BLaER1 treated with 17β-estradiol and CSF1 and Interleukin-3, amounts not matched to agents 10 nM and 100 nM (cell line): ENCODE measurements at regions not wholly inside any gene's neighbourhood (a gene's known extent, or its start where the extent isn't known, plus 50 kb on each side); places are given as distances from the start of the nearest gene placed in this dataset.

Experiments used
- H3K27ac ChIP-seq, 11 experiments: shearing (Covaris generic); formaldehyde crosslinking; 2 replicates each; pipeline ENCODE4 v1.8.1; 2022
- H3K27me3 ChIP-seq, 11 experiments: shearing (Covaris generic); formaldehyde crosslinking; 2 replicates each; pipeline ENCODE4 v1.8.1; 2022
- H3K36me3 ChIP-seq, 11 experiments: shearing (Covaris generic); formaldehyde crosslinking; 2 replicates each; pipeline ENCODE4 v1.8.1; 2022
- H3K4me1 ChIP-seq, 10 experiments: shearing (Covaris generic); formaldehyde crosslinking; 2 replicates each; pipeline ENCODE4 v1.8.1; 2022
- H3K4me2 ChIP-seq, 11 experiments: shearing (Covaris generic); formaldehyde crosslinking; 2 replicates each; pipeline ENCODE4 v1.8.1; 2022
- H3K4me3 ChIP-seq, 10 experiments: shearing (Covaris generic); formaldehyde crosslinking; 2 replicates each; pipeline ENCODE4 v1.8.1; 2022
- H3K9ac ChIP-seq, 11 experiments: shearing (Covaris generic); formaldehyde crosslinking; 2 replicates each; pipeline ENCODE4 v1.8.1; 2022
- H3K9me3 ChIP-seq, 11 experiments: shearing (Covaris generic); formaldehyde crosslinking; replicated peaks in 1 of 11; 2 replicates each; pipeline ENCODE4 v1.8.1; 2022
- H4K20me1 ChIP-seq, 11 experiments: shearing (Covaris generic); formaldehyde crosslinking; 2 replicates each; pipeline ENCODE4 v1.8.1; 2022
- Cebpa-rat ChIP-seq, 11 experiments: shearing (Covaris generic); IDR thresholded peaks; 2 replicates each; pipeline ENCODE4 v1.8.1; 2022

DNA sequence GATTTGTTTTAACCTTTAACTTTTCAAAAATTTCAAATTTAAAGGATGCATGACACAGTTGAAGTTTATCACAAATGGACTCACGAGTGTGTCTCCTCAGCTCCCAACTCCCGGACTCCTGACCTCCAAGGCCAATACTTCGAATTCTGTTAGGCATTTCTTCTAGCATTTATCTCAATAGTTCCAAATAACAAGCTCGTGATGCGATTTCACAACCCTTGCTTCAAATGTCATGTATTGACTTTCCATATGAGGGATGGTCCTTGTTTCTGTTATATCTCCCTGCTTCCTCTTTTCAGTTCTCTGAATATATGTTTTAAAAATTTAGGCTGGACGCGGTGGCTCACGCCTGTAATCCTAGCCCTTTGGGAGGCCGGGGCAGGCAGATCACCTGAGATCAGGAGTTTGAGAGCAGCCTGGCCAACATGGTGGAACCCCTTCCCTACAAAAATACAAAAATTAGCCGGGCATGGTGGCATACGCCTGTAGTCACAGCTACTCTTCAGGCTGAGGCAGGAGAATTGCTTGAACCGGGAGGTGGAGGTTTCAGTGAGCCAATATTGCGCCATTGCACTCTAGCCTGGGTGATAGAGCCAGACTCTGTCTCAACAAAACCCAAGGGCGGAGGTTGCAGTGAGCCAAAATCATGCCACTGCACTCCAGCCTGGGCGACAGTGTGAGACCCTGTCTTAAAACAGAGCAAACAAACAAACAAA lies 52.0 kb upstream of the TINAGL1 start:
- H3K4me3 ChIP-seq, result no peak overlapping the region
- no peaks in the 10 kb centered on the region for H3K27me3 ChIP-seq
- peak overlapping the region in 6 of 11 experiments; percentile 19 to 70 (median 58); a peak in 11 of 22 replicates for H3K27ac ChIP-seq
- H3K36me3 ChIP-seq, result peaks cover 0 to 4% (median 0%) of the 10 kb centered on the region in 11 experiments; a peak in 2 of 22 replicates
- H4K20me1 ChIP-seq, result no peaks in the 10 kb centered on the region
- peaks cover 0 to 16% (median 0%) of the 10 kb centered on the region in 11 experiments; a peak in 3 of 22 replicates for H3K9me3 ChIP-seq
- peak overlapping the region in 9 of 11 experiments; percentile 7 to 79 (median 61); a peak in 15 of 22 replicates for H3K4me2 ChIP-seq
- peaks cover 0 to 52% (median 16%) of the 10 kb centered on the region in 10 experiments; a peak in 12 of 20 replicates for H3K4me1 ChIP-seq
- H3K9ac ChIP-seq, result peak overlapping the region in 3 of 11 experiments; percentile 2 to 40 (median 21); a peak in 2 of 22 replicates
- TF ChIP-seq Cebpa-rat (IDR thresholded peaks at IDR 0.05), result peak in 2 of 11 experiments; percentile 7 to 9; a peak in 4 of 22 replicates
